ENCODE measurements at regions not wholly inside any gene's neighbourhood (a gene's known extent, or its start where the extent isn't known, plus 50 kb on each side); places are given as distances from the start of the nearest gene placed in this dataset.

GRCh38 chr5:152066784-152067183, 142.1 kb upstream of the GLRA1 start:
- TF ChIP-seq, protein P1, sequence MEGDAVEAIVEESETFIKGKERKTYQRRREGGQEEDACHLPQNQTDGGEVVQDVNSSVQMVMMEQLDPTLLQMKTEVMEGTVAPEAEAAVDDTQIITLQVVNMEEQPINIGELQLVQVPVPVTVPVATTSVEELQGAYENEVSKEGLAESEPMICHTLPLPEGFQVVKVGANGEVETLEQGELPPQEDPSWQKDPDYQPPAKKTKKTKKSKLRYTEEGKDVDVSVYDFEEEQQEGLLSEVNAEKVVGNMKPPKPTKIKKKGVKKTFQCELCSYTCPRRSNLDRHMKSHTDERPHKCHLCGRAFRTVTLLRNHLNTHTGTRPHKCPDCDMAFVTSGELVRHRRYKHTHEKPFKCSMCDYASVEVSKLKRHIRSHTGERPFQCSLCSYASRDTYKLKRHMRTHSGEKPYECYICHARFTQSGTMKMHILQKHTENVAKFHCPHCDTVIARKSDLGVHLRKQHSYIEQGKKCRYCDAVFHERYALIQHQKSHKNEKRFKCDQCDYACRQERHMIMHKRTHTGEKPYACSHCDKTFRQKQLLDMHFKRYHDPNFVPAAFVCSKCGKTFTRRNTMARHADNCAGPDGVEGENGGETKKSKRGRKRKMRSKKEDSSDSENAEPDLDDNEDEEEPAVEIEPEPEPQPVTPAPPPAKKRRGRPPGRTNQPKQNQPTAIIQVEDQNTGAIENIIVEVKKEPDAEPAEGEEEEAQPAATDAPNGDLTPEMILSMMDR (conservative IDR thresholded peaks at IDR 0.05 in 1 of 2, IDR thresholded peaks at IDR 0.05 in 1 of 2; ENCODE audit: low read depth in 1 of 2, low read length in 2 of 2): no peak
- no peak for TF ChIP-seq EZH2 (IDR thresholded peaks at IDR 0.05; ENCODE audit: low read length, missing control alignments)

Measured in fibroblast of lung (primary cell).